NCI-H774 (cell line): ENCODE measurements at regions not wholly inside any gene's neighbourhood (a gene's known extent, or its start where the extent isn't known, plus 50 kb on each side); places are given as distances from the start of the nearest gene placed in this dataset.
A peak's percentile ranks its signal among the peaks of the same experiment; 100 is the strongest.

Source experiments
- DNase-seq: peaks from one replicate; lab custom pipeline; 2025; lab: John Stamatoyannopoulos, UW

DNA sequence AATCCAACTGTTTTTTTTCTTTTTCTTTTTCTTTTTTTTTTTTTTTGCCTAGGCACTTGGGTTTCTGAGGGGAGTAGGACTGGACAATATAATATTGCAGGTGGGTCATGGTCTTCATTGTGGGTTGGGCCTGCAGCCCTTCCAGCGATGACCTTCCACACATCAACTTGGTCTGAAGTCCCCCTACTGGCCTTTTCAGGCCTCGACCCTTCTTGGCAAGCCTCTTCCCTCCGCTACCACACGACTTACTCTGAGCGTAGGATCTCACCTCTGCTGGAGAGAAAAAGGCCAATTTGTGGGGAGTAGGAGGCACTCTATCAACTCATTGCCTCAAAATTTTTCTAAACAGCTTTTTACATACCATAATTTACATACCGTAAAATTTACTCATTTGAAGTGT is 51.1 kb upstream of the GRIK3 start:
- DNase-seq = no peak

DNA sequence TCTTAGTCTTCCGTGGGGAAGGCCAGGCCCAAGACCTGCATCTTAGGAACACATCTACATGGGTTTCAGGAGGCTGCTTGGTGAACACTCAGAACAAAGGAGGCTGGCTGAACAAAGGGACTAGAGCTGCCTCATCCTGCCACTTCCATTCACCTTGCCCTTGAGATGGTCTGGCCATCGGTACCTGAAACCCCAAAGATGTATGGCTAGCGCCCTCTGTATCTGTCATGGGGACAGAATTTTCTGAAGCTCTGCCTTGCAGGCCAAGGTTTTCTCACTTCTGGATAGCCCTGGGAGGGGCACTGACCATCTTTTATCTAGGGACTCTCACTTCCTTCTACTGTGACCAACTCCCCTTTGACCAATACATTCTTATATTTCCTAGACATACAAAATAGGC is 55.4 kb upstream of the GRIK3 start:
- no peak for DNase-seq

DNA sequence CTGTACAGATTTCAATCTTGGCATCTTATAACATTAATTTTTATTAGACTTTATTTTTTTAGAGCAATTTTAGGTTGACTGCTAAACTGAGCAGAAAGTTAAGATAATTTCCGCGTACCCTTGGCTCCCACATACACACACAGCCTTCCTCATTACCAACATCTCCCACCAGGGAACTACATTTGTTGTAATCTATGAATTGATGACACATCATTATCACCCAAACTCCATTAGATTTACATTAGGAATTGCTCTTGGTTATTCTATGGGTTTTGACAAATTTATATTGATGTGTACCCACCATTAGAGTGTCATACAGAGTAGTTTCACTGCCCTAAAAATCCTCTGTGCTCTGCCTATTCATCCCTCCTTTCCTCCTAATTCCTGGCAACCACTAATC is 56.4 kb upstream of the GRIK3 start:
- DNase-seq = no peak

DNA sequence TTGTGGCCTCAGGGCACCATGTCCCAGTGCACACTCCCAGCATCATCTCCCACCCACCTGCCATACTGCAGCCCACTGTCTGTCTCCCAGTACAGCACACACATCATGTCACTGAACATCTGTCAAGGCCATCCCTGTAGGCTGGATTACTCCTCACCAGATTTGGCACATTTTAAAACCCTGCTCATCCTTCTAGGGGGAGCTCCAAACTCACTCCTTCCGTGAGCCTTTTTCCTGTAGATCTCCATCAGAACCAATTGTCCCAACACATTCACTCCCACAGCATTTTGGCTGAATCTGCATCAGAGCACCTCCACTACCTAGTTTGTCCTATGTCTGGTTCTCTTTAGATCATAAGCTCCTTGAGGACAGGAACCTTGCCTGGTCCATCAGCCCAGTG is 58.6 kb upstream of the GRIK3 start:
- no peak for DNase-seq

DNA sequence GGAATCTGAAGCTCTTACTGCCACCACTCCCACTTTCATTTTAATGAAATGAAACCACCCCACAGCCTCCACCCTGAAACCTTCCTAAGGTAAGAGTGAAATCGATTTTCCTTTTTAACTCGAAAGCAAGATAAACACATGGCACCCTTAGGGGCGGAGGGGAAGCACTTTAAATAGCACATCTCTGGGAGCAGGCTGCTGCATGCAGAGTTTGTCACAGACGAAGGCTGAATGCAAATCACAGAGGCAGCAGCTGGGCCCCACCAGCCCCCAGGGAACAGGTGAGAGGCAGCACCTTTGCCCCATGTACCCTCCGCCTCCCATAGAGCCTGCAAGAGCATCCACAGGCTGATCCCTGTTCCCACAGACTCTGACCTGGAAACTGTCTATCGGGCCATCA is 60.0 kb upstream of the GRIK3 start:
- DNase-seq = no peak

DNA sequence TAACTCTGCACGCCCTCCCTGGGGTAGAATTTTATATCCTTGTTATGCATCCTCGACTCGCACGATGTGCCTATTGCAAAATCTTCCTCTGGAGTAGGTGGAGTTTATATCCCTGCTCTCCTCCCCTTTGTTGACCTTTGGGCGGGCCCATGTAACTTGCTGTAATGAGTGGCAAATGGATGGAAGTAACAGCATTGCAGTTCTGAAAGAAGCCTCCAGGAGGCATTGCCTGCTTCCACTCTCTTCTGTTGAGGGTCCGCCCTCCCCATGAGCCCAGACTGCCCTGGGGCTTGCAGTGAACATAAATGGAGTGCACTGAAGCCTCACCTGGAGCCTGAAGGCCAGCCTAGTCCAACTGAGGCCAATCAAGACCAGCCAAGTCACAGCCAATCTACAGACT is 62.2 kb upstream of the GRIK3 start:
- peak; percentile 42 for DNase-seq

DNA sequence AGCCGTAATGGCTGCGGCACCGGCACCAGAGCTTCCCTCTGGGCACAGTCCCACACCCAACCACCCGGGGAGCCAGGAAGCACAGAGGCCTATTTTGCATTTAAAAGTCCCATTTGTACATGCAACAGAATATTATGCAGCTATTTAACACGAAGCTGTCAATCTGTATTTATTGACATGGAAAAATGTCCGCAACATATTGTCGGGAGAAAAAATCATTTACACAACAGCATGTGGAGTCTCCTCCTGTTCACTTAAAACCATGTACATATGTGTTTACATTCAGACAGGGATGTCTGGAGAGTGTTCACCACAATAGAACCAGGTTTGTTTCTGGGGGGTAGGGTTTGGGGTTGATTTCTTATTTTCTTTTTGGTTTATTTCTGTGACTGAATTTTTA is 63.4 kb upstream of the GRIK3 start:
- DNase-seq = no peak

DNA sequence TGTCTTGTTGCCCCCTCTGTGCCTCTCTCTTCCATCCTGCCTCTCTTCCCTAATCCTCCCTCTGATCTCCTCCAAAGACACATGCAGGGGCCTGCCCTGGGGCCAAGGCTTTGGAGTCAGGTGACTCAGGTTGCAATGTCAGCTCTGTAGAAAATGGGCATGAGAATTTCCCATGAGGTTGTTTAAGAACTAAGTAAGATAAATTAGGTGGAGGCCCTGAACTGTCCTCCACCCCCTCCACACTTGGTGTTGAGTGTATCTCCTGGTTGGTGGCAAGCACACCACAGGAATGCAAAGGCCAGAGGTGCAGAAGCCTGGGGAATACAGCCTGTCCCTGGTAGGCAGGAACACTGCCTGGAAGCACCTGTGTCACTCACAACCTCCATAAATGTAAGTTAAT is 63.9 kb upstream of the GRIK3 start:
- no peak for DNase-seq

DNA sequence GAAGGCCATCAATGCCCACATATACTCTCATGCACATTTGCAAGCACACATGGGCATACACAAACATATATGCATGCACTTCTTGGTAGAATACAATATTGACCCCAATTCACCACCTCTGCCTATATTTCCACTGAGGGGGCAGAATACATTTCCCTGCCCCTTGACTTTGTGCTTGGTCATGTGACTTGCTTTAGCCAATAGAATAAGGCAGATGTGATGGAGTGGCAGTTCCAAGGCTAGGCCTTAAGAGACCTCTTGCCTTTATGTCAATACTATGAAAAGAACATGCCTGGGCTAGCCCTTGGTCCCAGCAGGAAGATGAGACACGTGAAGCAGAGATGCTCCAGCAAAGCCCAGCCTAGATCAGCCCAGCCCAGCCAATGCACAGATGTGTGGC is 66.0 kb upstream of the GRIK3 start:
- DNase-seq = no peak

DNA sequence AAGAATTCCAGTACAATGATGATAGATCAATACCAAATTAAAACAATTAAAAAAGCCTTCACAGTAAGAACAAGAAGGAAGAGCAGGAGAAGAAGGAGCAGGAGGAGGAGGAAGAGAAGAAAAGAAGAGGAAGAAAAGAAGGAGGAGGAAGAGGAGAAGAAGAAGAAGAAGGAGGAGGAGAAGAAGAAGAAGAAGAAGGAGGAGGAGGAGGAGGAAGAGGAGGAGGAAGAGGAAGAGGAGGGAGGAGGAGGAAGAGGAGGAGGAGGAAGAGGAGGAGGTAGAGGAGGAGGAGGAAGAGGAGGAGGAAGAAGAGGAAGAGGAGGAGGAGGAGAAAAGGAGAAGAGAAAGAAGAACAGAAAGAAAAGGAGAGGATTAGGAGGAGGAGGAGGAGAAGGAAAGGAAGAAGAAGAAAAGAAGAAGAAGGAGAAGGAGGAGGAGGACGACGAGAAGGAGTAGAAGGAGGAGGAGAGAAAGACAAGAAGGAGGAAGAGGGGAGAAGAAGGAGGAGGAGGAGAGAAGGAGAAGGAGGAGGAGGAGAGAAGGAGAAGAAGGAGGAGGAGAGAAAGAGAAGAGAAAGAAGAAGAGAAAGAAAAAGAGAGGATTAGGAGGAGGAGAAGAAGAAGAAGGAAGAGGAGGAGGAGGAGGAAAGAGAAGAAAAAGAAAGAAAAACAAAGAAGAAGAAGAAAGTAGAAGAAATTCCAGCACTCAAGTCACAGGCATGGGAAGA is 68.5 kb upstream of the GRIK3 start:
- DNase-seq = no peak

DNA sequence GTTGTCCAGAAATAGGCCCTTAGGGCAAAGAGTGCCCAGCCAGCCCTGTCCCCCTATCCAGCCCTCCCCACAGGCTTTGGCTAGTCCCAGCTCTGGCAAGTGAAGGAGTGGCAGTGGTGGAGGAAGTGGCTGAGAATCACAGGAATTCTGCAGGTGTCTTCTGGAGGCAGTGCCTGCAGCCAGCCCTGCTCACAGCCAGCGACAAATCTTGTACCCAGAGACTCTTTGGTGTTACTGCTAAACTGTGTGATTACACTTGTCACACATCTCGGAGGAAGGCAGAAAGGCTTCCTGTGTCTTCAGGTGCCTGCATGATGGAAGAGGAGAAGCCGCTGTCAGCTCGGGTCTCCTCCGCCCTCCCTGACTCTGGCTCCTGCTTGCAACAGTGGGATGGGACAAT is 71.6 kb upstream of the GRIK3 start:
- DNase-seq = no peak

DNA sequence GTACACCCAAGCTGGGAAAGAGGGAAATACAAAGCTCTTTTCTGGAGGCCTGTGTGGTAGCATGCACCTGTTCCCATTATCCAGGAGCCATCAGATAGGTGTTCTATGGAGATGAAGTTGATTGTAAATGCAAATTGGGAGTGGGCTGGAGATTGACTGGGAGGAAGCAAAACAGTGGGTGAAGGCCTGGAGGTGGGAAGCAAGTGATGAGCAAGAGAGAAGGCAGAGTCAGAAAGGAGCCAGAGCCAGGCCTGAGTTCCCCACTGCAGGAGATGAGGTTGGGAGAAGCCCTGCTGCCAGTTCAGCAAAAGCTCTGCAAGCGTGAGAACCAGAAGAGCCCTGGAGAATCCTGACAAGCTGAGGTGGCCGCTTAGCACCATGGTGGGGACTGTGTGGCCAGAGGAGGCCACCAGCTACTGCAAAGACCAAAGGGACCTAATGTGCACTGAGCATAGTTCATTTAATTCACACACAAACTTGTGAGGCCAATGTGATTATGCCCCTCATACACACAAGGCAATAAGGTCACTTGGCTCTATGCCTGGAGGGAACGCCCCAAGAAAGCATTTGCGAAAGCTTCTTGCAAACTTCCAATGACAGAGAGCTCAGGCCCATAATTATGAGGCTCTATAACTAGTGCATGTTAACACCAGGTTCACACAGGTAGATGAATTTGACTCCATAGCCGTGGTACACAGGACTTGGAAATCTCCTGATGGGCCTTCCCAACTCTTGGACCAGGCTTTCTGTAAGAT is 73.0 kb upstream of the GRIK3 start:
- no peak for DNase-seq

DNA sequence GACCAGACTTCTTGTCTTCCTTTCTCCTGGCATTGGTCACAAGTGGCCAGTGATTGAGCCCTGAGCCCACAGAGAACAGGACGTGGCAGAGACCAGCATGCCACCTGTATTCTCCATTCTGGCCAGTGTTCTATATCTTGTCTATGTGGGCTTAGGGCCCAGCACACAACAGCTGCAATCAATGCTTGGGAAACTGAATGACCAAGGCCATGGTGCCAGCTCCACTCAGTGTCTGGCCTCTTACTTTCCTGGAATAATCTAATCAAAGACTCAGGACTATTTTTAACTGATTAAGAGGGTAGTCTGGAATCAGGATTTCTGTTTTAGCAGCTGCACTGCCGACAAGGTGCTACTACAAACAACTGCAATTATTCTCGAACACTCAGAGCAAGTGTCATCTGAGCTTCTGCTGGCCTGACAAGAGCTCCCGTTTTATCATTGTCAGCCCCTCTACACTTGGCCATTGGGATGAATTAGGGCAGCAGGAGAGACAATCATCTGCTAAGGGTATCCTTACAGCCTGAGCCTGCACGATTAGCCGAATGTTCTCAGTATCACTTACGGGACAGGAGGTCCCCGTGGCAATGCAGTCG is 74.4 kb upstream of the GRIK3 start:
- no peak for DNase-seq

DNA sequence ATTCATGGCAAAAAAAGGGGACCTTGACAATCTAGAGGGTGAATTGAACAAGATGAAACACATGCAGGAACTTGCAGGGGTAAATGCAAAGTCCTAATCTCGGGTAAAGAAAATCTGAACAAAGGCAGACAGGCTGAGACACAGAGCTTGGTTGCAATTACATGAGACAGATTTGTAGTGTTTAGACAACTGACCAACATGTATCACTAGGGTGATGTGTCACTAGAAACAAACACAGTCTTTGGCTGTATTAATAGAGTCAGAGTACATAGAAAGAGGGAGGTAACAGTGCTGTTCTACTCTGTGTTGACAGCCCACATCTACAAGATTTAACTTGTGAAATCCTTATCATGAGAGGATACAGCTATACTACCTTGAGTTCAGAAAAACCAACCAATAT is 78.1 kb upstream of the GRIK3 start:
- DNase-seq = peak; percentile 44

DNA sequence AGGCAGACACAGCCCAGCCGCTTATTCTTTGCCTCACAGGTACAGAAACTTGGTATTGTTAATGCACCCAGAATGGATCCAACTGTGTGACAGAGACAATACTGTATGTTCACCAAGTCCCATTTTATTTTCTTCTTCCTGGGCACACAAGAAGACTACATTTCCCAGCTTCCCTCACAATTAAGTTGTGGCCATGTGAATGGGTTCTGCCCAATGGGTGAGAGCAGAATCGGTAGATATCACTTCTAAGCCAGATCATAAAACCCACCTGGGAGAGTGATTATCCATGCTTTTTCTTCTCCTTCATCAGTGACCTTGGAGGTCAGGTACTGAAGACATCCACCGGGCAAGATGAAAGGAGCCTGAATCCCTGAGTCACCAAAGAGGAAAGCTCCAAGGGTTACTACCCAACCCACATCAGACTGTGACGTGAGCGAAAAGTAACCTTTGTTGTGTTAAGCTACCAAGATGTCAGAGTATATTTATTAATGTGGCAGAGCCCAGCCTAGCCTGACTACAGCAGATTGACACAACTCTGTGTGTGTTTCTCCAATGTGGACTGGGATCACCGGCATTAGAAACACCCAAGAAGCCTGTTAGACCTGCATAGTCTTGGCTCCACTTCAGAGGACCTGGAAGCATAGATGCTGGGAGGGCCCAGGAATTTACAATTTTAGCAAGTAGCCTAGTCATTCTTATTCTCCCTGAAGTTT is 79.1 kb upstream of the GRIK3 start:
- DNase-seq = no peak

DNA sequence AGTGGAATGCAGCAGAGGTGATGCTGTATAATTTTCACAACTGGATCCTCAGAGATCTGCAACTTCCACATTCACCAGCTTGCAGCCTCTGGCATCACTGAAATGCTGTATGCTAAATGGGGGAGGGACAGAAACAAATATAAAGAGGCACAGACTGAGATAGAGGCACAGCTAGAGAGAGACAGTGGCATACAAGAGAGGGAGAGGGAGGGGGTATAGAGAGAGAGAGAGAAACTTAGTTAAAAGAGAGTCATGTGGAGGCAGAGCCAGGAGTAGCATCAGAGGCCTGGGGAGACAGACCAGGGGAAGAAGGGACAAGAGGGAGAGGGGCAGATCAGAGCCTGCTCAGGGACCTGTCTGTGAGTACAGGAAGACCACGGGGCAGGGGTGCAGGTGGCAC is 84.5 kb upstream of the GRIK3 start:
- DNase-seq = no peak

DNA sequence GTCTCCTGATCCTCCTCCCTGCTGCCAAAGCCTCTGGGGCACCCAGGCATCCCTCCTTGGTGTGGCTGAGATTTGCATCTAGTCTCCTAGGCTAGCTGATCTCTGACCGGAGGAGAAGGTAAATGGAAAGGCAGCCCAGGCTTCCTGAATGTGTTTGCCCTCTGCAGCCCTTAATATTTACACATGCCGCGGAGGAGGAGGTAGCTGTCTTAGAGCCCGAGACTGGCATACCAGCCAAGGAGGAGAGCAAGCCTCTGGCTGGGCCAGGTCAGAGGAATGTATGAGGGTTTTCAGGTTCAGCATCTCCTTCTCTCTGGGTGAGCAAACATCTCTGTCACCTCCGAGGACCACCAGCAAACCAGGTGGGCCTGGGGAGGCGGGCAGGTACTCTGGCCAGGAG is 86.0 kb upstream of the GRIK3 start:
- no peak for DNase-seq

DNA sequence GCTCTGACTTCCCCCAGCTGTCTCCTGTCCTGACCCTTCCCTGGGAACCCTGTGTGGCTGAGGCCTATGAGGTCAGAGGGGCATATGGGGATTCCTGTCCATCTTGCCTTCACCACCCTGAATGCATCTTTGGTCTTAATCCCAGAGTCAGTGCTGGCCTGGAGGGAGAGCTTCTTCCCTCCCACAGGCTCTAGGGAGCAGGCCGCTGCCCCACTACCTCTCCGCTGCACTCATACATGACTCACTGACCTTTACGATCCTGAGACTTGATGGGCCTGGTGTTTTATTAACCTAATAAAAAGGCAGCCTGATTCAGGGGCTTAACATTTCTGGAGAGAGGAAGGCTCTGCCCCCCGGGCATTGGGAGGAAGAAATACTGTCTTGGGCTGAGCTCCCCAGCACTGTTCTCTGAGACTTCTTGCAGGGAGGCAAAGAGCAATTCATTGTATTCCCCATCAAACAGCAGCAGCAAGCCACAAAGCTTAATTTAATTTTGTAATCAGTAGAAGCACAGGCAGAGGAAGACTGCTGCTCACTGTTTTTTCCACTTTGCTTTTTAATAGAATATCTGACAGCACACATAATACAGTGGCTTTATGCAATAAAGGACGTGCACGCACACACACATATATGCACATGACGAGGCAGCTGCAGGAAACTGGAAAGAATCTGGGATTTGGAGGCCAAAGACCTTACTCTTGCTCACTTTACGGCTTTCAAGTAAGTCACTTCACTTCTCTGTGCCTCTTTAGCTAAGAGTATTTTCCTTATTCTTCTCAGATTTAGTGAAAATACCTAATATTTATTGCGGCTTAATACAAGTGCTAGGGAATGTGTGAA is 89.2 kb upstream of the GRIK3 start:
- DNase-seq = no peak

DNA sequence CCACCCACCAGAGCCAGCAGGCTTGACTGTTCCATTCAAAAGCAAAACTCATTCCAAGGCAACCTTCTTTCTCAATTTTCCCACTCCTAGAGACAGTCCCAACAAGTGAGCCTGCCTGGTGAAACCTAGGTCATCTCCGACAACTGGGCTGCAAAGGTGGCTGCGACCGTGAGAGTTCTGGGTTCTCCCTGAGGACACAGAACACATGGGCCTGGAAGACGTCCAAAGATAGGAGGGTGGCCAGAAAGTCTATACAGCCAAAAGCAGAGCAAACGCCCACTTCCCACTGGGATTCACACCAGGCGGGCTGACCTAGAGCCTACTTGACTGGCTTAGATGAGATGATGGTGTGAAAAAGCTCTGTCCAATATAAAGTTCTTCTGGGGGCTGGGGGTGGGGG is 90.2 kb upstream of the GRIK3 start:
- no peak for DNase-seq

DNA sequence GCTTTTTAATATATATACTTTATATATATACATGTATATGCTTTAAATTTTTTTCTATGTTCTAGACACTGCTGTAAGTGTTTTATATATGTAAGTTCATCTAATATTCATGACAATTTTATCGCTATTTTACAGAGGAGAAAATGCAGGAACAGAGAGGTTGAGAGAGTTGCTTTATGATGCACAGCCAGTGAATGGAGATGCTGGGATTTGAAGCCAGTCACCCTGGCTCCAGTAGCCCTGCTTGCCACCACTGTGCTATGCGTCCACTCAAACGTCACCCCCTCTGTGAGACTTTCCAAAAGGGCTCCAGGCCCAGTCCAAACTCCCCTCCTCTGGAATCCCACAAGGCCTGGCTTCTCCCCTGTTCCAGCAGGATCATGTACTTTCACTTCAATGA is 91.0 kb upstream of the GRIK3 start:
- no peak for DNase-seq

DNA sequence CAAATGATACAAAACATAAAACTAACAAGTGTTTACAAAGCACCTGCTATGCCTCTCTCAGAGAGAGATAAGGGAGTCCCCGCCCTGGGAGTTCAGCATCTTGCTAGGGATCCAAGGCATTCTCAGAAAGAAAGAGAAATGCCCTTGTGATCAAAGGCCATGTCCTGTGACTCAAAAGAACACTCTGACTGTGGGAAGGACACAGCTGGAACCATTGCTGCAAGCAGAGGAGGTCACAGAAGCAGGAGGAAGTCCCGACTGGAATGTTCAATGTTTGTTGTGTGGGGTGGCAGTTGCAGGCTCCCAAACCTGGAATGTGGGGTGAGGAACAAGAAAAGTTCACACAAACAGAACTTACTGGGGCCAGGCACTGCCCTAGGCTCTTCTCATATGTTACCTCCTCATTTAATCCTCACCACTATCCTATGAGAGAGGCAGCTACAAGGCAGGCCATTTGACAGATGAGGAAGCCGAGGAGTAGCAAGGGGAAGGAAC is 93.0 kb upstream of the GRIK3 start:
- DNase-seq = no peak

DNA sequence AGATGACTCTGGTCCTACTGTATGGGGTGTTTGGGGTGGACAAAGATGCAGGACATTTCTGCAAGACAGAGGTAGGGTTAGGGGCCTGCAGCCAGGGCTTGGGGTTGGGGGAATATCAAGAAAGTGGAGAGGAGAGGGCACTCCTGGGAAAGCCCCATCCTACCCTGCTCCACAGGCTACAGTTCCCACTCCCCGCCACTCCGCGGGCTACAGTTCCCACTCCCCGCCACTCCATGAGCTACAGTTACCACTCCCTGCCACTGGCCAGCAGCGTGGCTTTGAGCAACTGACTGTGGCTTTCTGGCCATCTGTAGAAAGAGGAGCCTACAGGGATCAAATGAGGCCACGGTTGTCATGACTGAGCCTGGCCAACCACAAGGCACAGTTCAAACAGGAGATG is 93.8 kb upstream of the GRIK3 start:
- no peak for DNase-seq
